ENCODE measurements at regions not wholly inside any gene's neighbourhood (a gene's known extent, or its start where the extent isn't known, plus 50 kb on each side); places are given as distances from the start of the nearest gene placed in this dataset.

GRCh38 chr6:21847711-21848480 is 254.3 kb downstream of the SOX4 start:
- TF ChIP-seq CTCF (IDR thresholded peaks at IDR 0.05; ENCODE audit: insufficient read depth, low read length) (no peak), GABPA (IDR thresholded peaks at IDR 0.05; ENCODE audit: low read depth) (no peak), POLR2AphosphoS5 (IDR thresholded peaks at IDR 0.05; ENCODE audit: low read depth) (no peak), REST (IDR thresholded peaks at IDR 0.05; ENCODE audit: insufficient replicate concordance, low read depth) (no peak), SPI1 (IDR thresholded peaks at IDR 0.05; ENCODE audit: borderline replicate concordance, low read depth) (no peak)
